ENCODE measurements at regions not wholly inside any gene's neighbourhood (a gene's known extent, or its start where the extent isn't known, plus 50 kb on each side); places are given as distances from the start of the nearest gene placed in this dataset.
A peak's percentile ranks its signal among the peaks of the same experiment; 100 is the strongest.

GRCh38 chr16:79360267-79360666, 240.3 kb downstream of the MAF start:
- no peak for DNase-seq (ENCODE audit: low spot score)
- in situ Hi-C loops (cut with HindIII; ENCODE audit: low sequenced_read_pairs) = no loop called here

- no peak for DNase-seq (ENCODE audit: low spot score)
- in situ Hi-C loops (cut with HindIII; ENCODE audit: low sequenced_read_pairs) = no loop called here
These were observed 241.5 kb downstream of the MAF start for GRCh38 chr16:79359082-79359481.

- in situ Hi-C loops (cut with HindIII; ENCODE audit: low sequenced_read_pairs) = no loop called here
- DNase-seq (ENCODE audit: low spot score) = no peak
These were observed 242.3 kb downstream of the MAF start for GRCh38 chr16:79358188-79358587.

GRCh38 chr16:79355600-79356358, 244.8 kb downstream of the MAF start:
- in situ Hi-C loops (cut with HindIII; ENCODE audit: low sequenced_read_pairs) = no loop called here
- DNase-seq (ENCODE audit: low spot score) = no peak

- no peak for DNase-seq (ENCODE audit: low spot score)
- in situ Hi-C loops (cut with HindIII; ENCODE audit: low sequenced_read_pairs) = no loop called here
These were observed 248.6 kb downstream of the MAF start for GRCh38 chr16:79351927-79352326.

- in situ Hi-C loops (cut with HindIII; ENCODE audit: low sequenced_read_pairs) = no loop called here
- DNase-seq (ENCODE audit: low spot score) = no peak
These were observed 250.7 kb downstream of the MAF start for GRCh38 chr16:79349803-79350202.

GRCh38 chr16:79348521-79349306, 251.8 kb downstream of the MAF start:
- in situ Hi-C loops (cut with HindIII; ENCODE audit: low sequenced_read_pairs) = no loop called here
- no peak for DNase-seq (ENCODE audit: low spot score)

GRCh38 chr16:79347277-79347676, 253.3 kb downstream of the MAF start:
- in situ Hi-C loops (cut with HindIII; ENCODE audit: low sequenced_read_pairs) = no loop called here
- DNase-seq (ENCODE audit: low spot score) = peak; percentile 51

GRCh38 chr16:79339863-79340262, 260.7 kb downstream of the MAF start:
- no peak for DNase-seq (ENCODE audit: low spot score)
- in situ Hi-C loops (cut with HindIII; ENCODE audit: low sequenced_read_pairs) = no loop called here

- in situ Hi-C loops (cut with HindIII; ENCODE audit: low sequenced_read_pairs) = no loop called here
- DNase-seq (ENCODE audit: low spot score) = no peak
These were observed 262.6 kb downstream of the MAF start for GRCh38 chr16:79337906-79338305.

GRCh38 chr16:79336437-79337229, 263.9 kb downstream of the MAF start:
- in situ Hi-C loops (cut with HindIII; ENCODE audit: low sequenced_read_pairs) = no loop called here
- no peak for DNase-seq (ENCODE audit: low spot score)

- no peak for DNase-seq (ENCODE audit: low spot score)
- in situ Hi-C loops (cut with HindIII; ENCODE audit: low sequenced_read_pairs) = no loop called here
These were observed 266.4 kb downstream of the MAF start for GRCh38 chr16:79334127-79334526.

GRCh38 chr16:79331066-79331465, 269.5 kb downstream of the MAF start:
- in situ Hi-C loops (cut with HindIII; ENCODE audit: low sequenced_read_pairs) = no loop called here

GRCh38 chr16:79329967-79330366, 270.6 kb downstream of the MAF start:
- in situ Hi-C loops (cut with HindIII; ENCODE audit: low sequenced_read_pairs) = no loop called here
- no peak for DNase-seq (ENCODE audit: low spot score)

More at GRCh38 chr16:79331066-79331465, 269.5 kb downstream of the MAF start:
- DNase-seq (ENCODE audit: low spot score) = no peak

- DNase-seq (ENCODE audit: low spot score) = no peak
- in situ Hi-C loops (cut with HindIII; ENCODE audit: low sequenced_read_pairs) = no loop called here
These were observed 271.4 kb downstream of the MAF start for GRCh38 chr16:79329166-79329521.

- in situ Hi-C loops (cut with HindIII; ENCODE audit: low sequenced_read_pairs) = no loop called here
- peak; percentile 56 for DNase-seq (ENCODE audit: low spot score)
These were observed 272.0 kb downstream of the MAF start for GRCh38 chr16:79328402-79329165.

- in situ Hi-C loops (cut with HindIII; ENCODE audit: low sequenced_read_pairs) = no loop called here
- DNase-seq (ENCODE audit: low spot score) = no peak
These were observed 272.7 kb downstream of the MAF start for GRCh38 chr16:79327836-79328235.

- no peak for DNase-seq (ENCODE audit: low spot score)
- in situ Hi-C loops (cut with HindIII; ENCODE audit: low sequenced_read_pairs) = no loop called here
These were observed 274.0 kb downstream of the MAF start for GRCh38 chr16:79326549-79326948.

- no peak for DNase-seq (ENCODE audit: low spot score)
- in situ Hi-C loops (cut with HindIII; ENCODE audit: low sequenced_read_pairs) = no loop called here
These were observed 275.2 kb downstream of the MAF start for GRCh38 chr16:79325226-79325945.
